ENCODE measurements at regions not wholly inside any gene's neighbourhood (a gene's known extent, or its start where the extent isn't known, plus 50 kb on each side); places are given as distances from the start of the nearest gene placed in this dataset.

DNA sequence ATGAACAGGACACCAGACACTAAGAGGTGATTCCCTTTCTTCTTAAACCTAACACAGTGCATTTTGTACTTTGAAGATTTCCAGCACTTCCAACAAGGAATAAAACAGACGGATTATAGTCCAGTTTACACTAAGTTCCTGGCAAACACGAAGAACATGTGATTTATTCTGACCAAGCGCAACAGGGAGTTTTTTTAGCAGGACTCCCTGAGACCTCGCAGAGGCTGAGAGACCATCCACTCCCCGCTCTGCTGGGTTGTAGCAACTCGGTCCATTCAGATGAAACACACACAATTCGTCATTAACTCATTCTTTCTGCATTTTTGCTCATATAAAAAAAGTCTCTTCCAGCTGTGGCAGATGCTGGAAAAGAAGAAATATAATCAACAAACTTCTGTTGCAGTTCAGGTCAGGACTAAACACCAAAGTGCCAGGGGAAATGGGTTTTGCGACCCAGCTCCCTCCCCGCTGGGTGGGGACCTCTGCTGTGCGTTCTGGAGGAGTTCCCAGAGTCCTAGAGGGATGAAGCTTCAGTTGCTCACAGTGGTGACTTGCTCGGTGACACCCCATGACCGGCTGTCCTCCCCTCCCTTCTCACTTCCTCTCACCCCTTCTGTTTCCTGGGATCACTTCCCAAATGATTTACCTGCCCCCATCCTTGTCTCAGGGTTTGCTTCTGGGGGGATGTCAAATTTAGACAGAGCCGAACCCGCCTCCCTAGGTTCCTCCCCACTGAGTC lies 52.5 kb downstream of the KCNF1 start:
- no peak for DNase-seq (ENCODE audit: low read depth)

DNA sequence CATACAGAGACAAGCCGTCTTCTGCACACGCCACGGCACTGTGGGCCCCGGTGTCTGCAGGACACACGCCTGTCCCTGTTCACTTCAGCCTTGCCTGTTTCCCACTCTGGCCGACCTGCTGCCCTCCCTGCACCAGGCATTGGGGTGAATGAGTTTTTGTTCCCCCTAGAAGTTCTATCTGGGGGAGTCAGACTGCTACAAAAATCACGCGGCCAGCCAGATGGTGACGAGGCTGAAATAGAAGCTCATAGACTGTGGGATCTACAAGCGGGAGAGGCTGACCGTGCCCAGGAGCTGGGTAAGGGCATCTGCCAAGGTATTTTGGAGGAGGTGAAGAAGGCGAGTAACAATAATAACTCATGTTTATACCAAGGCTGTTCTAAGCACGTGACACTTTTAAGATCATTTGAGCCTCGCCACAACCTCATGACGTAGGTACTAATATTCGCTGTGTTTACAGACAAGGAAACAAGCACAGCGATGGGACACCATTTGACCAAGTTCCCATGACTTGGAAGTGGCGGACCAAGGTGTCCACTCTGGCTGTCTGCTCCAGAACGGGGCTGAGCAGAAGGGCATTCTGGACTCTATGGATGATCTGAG lies 53.6 kb downstream of the KCNF1 start:
- DNase-seq (ENCODE audit: low read depth): no peak

DNA sequence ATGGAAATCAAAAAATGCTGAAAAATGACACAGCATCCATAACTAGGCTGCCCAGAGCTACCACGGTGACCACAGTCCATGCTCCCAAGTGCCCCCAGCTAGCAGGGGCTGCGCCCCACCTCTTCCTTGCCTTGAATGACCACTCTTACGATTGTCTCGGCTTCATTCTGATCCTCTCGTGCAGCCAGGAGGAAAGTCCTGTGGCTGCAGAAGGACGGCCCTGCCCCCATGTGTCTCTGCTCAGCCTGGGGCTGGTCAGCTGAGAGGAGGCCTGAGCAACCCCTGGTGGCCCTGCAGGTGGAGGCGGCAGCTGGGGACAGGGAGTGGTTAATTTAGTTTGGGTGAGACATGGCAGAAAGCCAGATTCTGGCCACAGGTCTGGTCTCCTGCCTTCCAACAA lies 54.3 kb downstream of the KCNF1 start:
- DNase-seq (ENCODE audit: low read depth): no peak

DNA sequence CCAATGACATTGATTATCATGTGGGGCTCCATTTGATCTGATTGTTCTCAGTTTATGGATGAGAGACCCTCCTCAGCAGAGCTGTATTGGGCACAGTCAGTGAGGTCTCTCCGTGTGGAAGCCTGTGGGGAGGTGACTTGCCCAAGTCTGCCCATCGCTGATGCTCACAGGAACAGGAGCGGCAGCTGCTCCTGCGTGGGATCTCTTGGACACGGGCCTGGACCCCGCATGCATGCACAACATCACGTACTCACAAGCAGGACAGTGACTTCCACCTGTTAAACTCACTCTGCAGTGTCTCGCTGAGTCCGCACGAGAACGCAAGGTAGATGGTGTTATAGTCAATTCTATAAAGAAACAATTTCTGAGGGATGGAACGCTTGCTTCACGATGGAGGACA lies 55.0 kb downstream of the KCNF1 start:
- no peak for DNase-seq (ENCODE audit: low read depth)

DNA sequence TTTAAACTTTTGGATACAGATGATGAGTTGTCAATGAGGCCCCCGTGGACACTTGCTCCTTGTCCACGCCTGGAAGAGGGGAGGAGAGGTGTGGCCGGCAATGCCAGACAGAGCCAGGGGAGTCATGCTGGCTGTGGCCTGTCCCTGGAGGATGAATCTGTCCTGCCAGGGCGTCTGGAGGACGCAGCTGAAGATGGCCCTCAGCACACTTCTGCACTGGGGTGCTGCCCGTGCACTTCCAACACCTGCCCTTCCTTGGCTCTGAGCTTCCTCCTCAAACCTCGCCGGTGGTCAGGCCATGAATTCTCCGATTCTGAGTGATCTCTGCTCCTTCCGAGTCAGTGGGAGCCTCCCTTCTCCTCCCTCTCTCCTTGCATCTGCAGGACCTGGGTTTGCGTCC lies 56.4 kb downstream of the KCNF1 start:
- no peak for DNase-seq (ENCODE audit: low read depth)

DNA sequence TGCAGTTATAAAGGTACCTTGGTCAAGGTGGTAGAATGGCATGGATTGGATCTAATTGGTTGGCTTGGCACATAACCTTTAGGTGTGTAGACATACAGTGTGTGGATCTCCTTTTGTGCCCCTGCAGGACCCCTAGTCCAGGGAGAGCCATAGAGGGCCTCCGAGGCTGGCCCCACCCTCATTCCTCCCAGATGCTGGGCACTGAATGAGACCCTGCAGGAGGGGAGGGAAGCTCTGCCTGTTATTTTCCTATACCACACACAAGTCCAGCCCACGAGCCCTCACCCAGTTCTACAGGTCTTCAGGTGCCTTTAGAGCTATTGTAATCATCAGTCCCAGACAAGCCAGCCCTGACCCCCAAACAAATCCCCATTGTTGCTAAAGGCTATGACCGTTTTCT lies 58.9 kb downstream of the KCNF1 start:
- DNase-seq (ENCODE audit: low read depth): no peak

DNA sequence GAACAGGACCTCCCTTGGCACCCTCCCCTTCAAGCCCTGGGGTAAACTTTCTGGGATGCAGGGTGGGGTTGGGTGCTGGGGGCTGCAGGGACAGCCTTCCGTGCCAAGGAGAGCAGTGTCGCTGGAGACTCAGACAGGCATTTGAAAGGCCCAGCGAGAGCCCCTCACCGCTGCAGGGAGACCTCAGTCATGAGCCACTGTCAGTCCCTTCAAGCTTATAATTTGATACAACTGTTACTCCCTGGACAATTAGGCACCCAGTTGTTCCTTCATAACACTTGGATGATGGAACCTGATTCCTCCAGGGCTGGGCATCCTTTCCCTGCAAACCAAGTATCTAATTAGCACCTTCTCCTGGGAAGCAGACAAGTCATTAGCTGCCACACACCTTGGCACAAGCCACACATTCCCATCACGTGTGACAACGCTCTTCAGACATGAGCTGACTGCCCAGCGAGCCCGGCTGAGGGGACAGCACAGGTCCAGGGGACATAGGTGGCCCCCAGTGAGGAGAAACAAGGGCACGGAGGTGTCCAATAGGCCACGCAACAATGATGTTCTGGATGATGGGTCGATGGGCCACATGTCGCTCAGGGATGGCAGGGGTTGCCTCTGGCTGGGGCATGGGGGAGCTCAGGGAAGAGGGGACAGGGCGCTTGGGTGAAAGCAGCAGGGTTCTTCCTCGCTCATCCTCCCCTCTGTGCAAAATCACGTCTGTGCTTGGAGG lies 59.6 kb downstream of the KCNF1 start:
- no peak for DNase-seq (ENCODE audit: low read depth)

DNA sequence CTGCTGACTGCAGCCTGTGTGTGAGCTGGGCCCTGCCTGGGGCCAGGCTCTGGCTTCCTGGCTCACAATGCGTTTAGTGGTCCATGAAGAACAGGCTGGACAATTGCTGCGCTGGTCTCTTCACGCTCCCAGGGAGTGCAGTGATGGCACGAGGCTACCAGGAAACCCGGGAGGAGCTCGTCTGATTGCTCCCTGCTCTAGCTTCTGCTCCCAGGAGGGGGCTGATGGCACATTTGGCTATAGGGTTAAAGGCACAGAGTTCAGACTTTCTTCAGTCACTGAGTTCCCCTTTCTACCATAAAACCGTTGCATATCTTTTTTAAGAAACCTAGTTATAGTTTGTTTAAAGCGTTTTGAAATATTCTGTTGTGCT lies 60.1 kb downstream of the KCNF1 start:
- DNase-seq (ENCODE audit: low read depth): no peak

DNA sequence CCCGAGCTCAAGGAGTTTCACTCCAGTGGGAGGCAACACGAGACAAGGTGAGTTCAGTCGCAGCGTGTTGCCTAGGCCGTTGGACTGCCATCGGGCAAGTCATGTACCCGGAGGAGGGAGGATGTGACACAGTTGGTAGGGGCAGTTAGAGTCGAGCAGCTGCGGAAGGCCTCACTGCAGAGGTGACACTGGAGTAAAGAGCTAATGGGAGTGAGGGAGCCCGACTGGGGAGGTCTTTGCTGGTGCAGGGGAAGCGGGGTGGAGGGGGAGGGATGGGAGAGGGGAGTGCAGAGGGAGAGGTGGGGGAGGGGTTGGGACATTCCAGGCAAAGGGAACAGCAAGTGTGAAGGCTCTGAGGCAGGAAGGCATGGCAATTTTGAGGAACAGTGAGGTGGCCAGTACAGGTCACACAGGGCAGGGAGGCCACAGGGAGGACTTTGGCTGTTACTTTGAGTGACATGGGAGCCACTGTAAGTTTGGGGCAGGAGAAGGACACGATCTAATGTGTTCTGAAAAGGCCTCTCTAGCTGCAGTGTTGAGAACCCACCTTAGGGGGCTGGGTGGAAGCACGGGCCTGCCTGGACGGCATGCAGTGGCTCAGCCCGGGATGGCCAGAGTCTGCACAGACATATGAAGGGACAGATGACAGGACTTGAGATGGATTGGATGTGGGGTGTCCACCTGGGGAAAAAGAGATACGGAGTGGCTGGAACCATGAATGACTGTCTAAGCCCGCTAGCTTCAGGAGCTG lies 61.1 kb downstream of the KCNF1 start:
- no peak for DNase-seq (ENCODE audit: low read depth)

DNA sequence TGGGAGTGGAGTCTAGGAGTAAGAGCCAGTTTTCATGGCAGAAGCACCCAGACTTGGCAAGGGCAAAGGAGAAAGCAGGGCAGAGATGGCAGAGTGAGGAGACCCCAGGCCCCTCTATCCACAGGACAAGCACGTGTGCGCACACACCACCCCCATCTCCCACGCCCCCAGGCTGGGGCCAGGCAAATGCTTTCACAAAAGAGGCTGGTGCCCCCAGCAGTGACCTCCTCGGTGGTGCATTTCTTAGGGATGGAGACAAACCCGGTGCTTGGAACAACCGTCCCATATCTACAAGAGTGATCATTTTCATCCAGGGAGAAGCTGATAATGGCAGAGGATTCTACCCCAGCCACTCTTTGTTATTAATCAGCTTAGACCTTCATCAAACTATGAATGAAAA lies 62.0 kb downstream of the KCNF1 start:
- no peak for DNase-seq (ENCODE audit: low read depth)

DNA sequence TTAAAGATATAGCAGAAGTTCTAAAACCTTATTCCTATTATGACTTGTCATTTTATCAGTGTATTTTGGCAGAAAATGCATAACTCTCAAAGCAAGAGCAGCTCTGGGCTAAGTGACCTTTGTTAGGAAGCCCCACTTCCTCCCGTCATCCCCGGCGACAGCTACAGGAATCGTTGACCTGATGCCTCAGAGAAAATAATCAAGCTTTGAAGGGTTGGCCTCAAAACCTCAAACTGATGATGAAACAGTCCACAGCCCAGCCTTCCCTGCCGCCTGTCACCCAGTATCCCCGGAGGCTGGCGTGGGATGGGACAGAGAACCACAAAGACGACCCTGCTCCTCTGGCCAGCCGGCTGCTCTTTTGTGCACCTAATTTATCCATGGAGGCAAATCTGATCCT lies 65.3 kb downstream of the KCNF1 start:
- DNase-seq (ENCODE audit: low read depth): peak; percentile 10

DNA sequence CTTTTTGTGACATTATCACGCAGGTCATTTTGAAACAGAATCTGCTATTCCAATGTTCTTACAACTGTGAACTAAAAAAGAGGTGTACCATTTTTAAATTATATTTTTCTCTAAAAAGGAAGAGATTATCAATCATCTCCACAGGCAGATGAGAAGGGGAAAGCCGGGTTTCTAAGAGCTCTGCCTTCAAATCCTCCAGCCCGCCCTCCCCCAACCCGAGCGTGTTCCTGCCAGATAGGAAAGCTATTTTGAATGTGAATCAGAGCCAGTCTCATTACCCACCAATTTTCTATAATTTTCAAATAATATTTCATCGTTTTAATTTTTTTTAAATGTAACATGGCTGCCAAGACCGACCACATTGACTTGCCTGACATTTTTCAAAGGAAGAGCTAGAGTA lies 65.9 kb downstream of the KCNF1 start:
- DNase-seq (ENCODE audit: low read depth): no peak

DNA sequence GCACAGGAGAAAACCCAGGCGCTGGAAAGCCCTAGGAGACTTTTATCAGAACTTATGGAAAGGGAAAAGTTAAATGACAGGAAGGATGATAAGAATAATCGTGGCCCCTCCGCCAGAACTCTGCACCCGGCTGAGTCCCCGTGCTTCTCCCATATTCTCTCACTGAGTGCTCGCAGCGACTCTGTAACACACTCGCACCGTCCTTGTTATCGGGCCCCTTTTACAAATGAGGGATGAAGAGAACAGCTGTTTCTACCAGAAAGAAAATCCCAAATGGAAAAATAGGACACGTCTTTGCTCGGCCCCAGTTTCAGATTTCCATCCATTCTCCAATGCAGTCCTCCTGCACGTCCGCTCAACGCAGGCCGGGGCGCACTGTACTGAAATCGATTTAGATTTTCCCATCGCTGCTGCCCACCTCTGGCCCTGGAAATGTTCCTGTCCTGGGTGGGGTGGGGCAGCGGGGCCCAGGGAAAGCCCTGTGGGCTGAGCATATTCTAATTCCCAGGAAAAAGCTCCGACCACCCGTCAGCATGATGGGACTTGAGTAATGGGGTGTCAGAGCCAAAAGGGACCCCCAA lies 66.4 kb downstream of the KCNF1 start:
- DNase-seq (ENCODE audit: low read depth): no peak

DNA sequence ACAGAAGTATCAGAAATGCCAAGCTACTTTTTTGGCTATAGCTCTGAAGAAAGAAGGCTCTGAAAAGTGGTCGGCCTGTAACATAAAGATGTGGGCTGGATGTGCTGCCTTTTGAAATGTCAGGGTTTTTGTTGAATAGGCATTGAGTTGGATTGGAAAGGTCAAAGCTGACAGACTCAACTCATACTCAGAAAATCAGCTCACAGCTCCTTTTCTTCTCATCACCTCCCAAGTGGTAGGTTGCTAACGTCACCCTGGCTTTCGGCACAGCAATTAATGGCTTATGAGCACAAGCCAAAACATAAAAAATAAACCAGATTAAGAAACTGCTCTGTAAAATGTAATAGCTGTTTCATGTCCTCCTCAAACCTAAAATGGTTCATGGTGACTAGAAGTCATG lies 68.3 kb downstream of the KCNF1 start:
- DNase-seq (ENCODE audit: low read depth): no peak

DNA sequence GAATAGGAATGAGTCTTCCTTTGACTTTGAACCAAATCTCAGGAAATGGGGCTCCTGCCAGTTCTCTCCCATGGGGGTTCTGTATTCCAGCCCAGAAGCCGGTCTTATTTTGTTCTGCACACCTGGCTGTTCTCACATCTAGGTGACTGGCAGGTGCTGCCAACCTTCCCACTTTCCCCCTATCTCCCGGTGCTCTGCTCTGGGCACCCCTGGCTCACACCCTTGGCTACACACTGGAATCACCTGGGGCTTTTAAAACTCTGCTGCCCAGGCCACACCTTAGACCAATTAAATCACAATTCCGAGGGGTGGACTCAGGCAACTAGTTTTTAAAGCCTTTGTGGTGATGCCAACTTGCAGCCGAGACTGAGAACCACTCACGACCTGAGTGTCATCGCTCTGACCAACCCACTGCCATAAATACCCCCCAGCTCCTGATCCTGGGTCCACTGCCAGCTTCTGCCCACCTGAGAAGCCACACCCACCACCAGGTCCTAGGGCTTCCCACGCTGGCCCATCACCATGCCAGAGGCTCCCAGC lies 69.2 kb downstream of the KCNF1 start:
- no peak for DNase-seq (ENCODE audit: low read depth)

DNA sequence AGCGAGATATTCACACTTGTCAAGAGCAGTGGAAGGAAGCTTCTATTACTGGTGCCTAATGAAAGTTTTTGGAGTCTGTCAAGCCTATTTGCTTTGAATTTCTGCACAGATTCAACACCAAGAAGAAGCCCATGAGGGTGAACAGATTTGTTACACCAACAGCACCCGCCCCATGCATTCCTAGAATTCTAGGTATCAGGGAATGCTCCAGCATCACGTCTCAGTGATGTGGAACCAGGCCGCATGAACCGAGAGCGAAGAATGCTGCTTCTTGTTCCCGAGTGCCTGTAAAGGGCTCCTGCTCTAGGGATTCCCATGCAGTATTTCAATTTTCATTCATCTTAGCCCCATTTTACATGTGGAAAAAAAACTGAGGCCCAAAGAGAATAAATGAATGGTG lies 69.7 kb downstream of the KCNF1 start:
- DNase-seq (ENCODE audit: low read depth): no peak

DNA sequence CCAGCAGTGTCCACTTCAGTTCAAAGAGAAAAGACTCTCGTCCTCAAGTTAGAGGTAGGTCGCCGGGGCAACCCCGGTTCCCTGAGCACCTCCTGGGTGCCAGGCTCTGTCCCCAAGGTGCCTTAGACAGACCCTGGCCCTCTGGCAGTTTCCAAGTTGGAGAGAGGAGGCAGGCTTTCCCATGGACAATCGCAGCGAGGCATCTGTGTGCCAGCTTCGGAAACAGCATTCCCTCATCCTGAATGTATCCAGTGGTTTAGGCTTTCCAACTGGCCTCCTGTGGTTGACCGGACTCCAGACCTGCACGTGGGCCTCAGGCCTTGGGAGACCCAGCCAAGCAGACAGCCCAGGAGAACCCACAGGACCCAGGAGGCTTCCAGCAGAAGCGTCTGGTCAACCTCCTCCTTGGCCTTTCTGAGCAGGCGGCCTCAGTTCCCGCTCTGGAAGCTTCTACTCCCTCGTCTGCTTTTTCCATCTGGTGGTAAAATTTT lies 70.3 kb downstream of the KCNF1 start:
- no peak for DNase-seq (ENCODE audit: low read depth)

DNA sequence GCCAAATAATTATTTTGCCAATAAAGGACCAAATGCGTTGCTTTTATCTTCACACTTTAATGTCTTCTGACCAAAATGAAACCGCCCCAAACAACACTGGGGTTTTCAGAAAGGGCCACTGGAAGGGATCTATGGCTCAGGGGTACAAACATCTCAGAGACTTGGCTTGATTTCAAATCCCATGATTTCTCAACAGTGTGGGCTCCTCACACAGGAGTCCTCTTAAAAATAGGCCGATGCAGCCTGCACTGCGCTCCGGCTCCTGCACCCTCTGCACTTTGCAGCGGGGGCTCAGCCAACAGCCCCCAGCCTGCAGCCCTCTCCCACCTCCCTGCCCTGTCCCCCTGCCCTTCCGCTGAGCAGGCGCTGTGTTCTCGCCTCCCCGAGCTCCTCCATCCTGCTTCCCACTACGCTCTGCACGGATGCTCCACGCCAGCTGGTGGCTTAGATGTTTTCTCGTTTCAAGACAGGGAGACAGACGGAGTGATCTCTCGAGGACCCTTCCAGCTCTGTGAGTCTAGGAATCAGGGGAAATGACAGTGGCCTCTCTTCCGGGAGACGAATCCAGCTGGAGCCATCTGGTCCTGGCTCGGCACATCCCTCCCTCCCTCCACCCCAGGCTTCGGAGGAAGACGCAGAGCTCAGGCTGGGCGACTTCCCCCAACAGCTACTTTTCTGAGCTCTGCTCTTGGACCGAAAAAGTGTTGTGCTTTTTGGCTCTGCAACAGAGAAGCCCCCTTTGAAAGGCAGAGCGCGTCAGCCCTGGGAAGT lies 71.4 kb downstream of the KCNF1 start:
- DNase-seq (ENCODE audit: low read depth): no peak

DNA sequence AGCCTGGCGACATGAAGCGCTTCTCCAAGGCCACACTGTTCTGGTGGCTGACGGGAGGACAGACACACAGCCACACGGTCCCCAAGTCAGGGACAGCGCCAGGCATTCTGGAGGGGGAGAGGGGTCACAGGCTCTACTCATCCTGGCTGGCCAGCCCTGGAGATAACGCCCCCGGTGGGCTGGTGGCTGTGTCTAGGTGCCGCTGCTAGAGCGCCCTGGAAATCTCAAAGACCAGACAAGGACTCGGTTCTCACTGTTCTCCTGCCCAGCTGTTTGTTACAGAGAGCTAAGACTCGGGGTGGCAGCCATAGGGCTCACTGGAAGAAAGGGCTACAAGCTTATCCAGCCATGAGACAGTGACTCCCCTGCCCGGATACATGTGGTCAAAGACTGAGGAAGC lies 72.0 kb downstream of the KCNF1 start:
- no peak for DNase-seq (ENCODE audit: low read depth)

DNA sequence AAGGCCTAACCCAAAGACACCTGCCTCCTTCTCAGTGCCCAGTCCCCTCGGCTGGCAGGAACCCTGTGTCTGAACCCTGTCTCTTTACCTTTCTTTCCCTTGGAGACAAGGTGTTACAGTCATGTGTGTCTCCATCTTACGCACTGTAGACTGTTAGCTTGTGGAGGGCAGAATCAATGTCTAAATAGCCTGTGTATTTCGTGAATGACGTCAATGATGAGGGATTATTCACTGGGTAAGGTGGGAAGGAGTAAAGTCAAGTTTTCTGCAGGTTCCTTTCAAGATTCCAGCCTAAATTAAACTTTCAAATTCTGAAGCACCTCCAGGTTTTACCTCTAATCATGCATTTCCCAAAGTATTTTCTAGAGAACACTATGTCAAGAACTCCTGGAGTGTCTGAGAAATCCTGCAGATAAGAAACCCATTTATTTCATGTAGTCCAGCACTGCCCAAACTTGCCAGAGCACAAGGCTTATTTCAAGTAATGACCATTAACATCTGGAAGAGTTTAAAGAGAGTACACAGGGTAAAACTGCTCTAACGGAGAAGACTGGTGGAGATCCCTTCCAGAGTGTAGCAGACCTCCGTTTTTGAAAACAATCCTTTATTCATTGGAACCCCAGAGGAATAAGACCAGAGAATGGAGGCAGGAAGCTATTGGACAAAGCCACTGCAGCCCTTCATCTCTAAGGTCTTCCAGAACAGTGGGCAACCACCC lies 72.8 kb downstream of the KCNF1 start:
- DNase-seq (ENCODE audit: low read depth): no peak

Data from HT1080 (cell line).